Smooth muscle cell (in vitro differentiated cells): ENCODE measurements at regions not wholly inside any gene's neighbourhood (a gene's known extent, or its start where the extent isn't known, plus 50 kb on each side); places are given as distances from the start of the nearest gene placed in this dataset.

ENCODE experiments used
- DNase-seq: peaks from one replicate; lab custom pipeline; 2025; ENCODE audit not compliant: unreplicated experiment; lab: John Stamatoyannopoulos, UW
- H2AFZ ChIP-seq: fragments of 200-600 bp; sonication (generic); 2 replicates; pipeline ENCODE4 v1.6.0; 2016; ENCODE audit warnings: antibody characterized with exemption, low read depth, mild to moderate bottlenecking
- H3F3A ChIP-seq: fragments of 200-600 bp; sonication (generic); 2 replicates; pipeline ENCODE4 v1.6.0; 2017; ENCODE audit warnings: antibody characterized with exemption, low read depth
- H3K27ac ChIP-seq: fragments of 200-600 bp; sonication (generic); 2 replicates; pipeline ENCODE4 v1.5.1; 2016; ENCODE audit warnings: low read depth, mild to moderate bottlenecking
- H3K27me3 ChIP-seq: fragments of 200-600 bp; sonication (generic); 2 replicates; pipeline ENCODE4 v1.6.1; 2016; ENCODE audit warnings: low read depth, mild to moderate bottlenecking
- H3K36me3 ChIP-seq: fragments of 200-600 bp; sonication (generic); 2 replicates; pipeline ENCODE4 v1.5.1; 2016; ENCODE audit warnings: low read depth
- H3K4me1 ChIP-seq: fragments of 200-600 bp; sonication (generic); 2 replicates; pipeline ENCODE4 v1.5.1; 2016; ENCODE audit warnings: low read depth
- H3K4me2 ChIP-seq: fragments of 200-600 bp; sonication (generic); 2 replicates; pipeline ENCODE4 v1.6.0; 2016; ENCODE audit warnings: mild to moderate bottlenecking
- H3K4me3 ChIP-seq: fragments of 200-600 bp; sonication (generic); 2 replicates; pipeline ENCODE4 v1.5.1; 2016; ENCODE audit warnings: mild to moderate bottlenecking
- H3K79me2 ChIP-seq: fragments of 200-600 bp; sonication (generic); 2 replicates; pipeline ENCODE4 v1.6.0; 2016; ENCODE audit warnings: low read depth, mild to moderate bottlenecking
- H3K9ac ChIP-seq: fragments of 200-600 bp; sonication (generic); 2 replicates; pipeline ENCODE4 v1.6.0; 2016; ENCODE audit warnings: low read depth
- H3K9me3 ChIP-seq: fragments of 200-600 bp; sonication (generic); replicated peaks from 2 replicates; pipeline ENCODE4 v1.5.1; 2016; ENCODE audit warnings: low read depth
- H4K20me1 ChIP-seq: fragments of 200-600 bp; sonication (generic); 2 replicates; pipeline ENCODE4 v1.6.0; 2016; ENCODE audit warnings: low read depth
- CTCF ChIP-seq: fragments of 200-600 bp; sonication (generic); IDR thresholded peaks from 2 replicates; pipeline ENCODE4 v1.5.1; 2017; ENCODE audit warnings: borderline replicate concordance, mild to moderate bottlenecking, antibody characterized with exemption; ENCODE audit not compliant: insufficient read depth, poor library complexity, severe bottlenecking
- WGBS: methylation state at CpG from one replicate; pipeline ENCODE4 v1.1.7; 2016; ENCODE audit warnings: low lambda C conversion rate; 5-methylcytosine and 5-hydroxymethylcytosine counted together

GRCh38 chr18:1618364-1618763 is 713.7 kb downstream of the ADCYAP1 start:
- H3K79me2 ChIP-seq, result no peaks in the 10 kb centered on the region
- no peak for DNase-seq
- 80% methylated on average over 3 of the region's 3 CpGs for WGBS
- no peaks in the 10 kb centered on the region for H3K9me3 ChIP-seq
- H3K4me2 ChIP-seq, result no peak overlapping the region
- H3K4me1 ChIP-seq, result peaks cover 5% of the 10 kb centered on the region
- H2AFZ ChIP-seq, result no peak overlapping the region
- TF ChIP-seq CTCF, result no peak
- no peak overlapping the region for H3K27ac ChIP-seq
- H3F3A ChIP-seq, result no peaks in the 10 kb centered on the region
- H4K20me1 ChIP-seq, result no peaks in the 10 kb centered on the region
- H3K36me3 ChIP-seq, result no peaks in the 10 kb centered on the region
- H3K27me3 ChIP-seq, result peaks cover 21% of the 10 kb centered on the region
- no peak overlapping the region for H3K4me3 ChIP-seq
- H3K9ac ChIP-seq, result no peak overlapping the region

GRCh38 chr18:1619507-1619906 is 714.8 kb downstream of the ADCYAP1 start:
- Histone ChIP-seq H3K4me2 (no peak overlapping the region), H3K9me3 (no peaks in the 10 kb centered on the region), H3K4me3 (no peak overlapping the region), H2AFZ (no peak overlapping the region), H3K27ac (no peak overlapping the region), H3K4me1 (peaks cover under 1% of the 10 kb centered on the region), H3K36me3 (no peaks in the 10 kb centered on the region), H3K27me3 (peaks cover 29% of the 10 kb centered on the region), H4K20me1 (no peaks in the 10 kb centered on the region), H3K9ac (no peak overlapping the region), H3F3A (no peaks in the 10 kb centered on the region), H3K79me2 (no peaks in the 10 kb centered on the region)
- no peak for DNase-seq
- no peak for TF ChIP-seq CTCF
- 76% methylated on average over 5 of the region's 5 CpGs for WGBS

GRCh38 chr18:1624612-1625011 is 719.9 kb downstream of the ADCYAP1 start:
- Histone ChIP-seq H3F3A (no peaks in the 10 kb centered on the region), H3K4me3 (no peak overlapping the region), H3K9ac (no peak overlapping the region), H3K79me2 (no peaks in the 10 kb centered on the region), H3K4me1 (no peaks in the 10 kb centered on the region), H2AFZ (no peak overlapping the region), H3K36me3 (no peaks in the 10 kb centered on the region), H4K20me1 (no peaks in the 10 kb centered on the region), H3K4me2 (no peak overlapping the region), H3K27ac (no peak overlapping the region), H3K9me3 (no peaks in the 10 kb centered on the region), H3K27me3 (peaks cover 22% of the 10 kb centered on the region)
- 80% methylated on average over 2 of the region's 2 CpGs for WGBS
- no peak for DNase-seq
- no peak for TF ChIP-seq CTCF

GRCh38 chr18:1627494-1627893 is 722.8 kb downstream of the ADCYAP1 start:
- Histone ChIP-seq H2AFZ (no peak overlapping the region), H3K36me3 (no peaks in the 10 kb centered on the region), H3K4me3 (no peak overlapping the region), H3K27ac (no peak overlapping the region), H3K4me1 (no peaks in the 10 kb centered on the region), H3F3A (no peaks in the 10 kb centered on the region), H3K4me2 (no peak overlapping the region), H3K9ac (no peak overlapping the region), H4K20me1 (no peaks in the 10 kb centered on the region), H3K79me2 (no peaks in the 10 kb centered on the region), H3K27me3 (peaks cover 21% of the 10 kb centered on the region), H3K9me3 (no peaks in the 10 kb centered on the region)
- WGBS, result 63% methylated on average over 1 of the region's 1 CpG
- no peak for DNase-seq
- TF ChIP-seq CTCF, result no peak
